IgD-negative memory B cell (primary cell): ENCODE measurements at regions not wholly inside any gene's neighbourhood (a gene's known extent, or its start where the extent isn't known, plus 50 kb on each side); places are given as distances from the start of the nearest gene placed in this dataset.

Source experiments
- H3K27ac Mint-ChIP-seq, 3 donors: one replicate each; pipeline ENCODE4 v1.8.0; 2020 to 2022; ENCODE audit warnings: mild to moderate bottlenecking in 3 of 3, mixed read lengths in 3 of 3, moderate library complexity in 1 of 3
- H3K27me3 Mint-ChIP-seq: one replicate; pipeline ENCODE4 v1.8.0; 2021; ENCODE audit warnings: mixed read lengths
- H3K36me3 Mint-ChIP-seq: one replicate; pipeline ENCODE4 v1.8.0; 2020; ENCODE audit warnings: mild to moderate bottlenecking, mixed read lengths
- H3K4me1 Mint-ChIP-seq, 3 donors: one replicate each; pipeline ENCODE4 v1.8.0; 2020 to 2022; ENCODE audit warnings: mixed read lengths in 3 of 3, mild to moderate bottlenecking in 1 of 3
- H3K4me3 Mint-ChIP-seq, 4 donors: one replicate each; pipeline ENCODE4 v1.8.0; 2020 to 2022; ENCODE audit warnings: mild to moderate bottlenecking in 4 of 4, mixed read lengths in 4 of 4, moderate library complexity in 3 of 4
- H3K9me3 Mint-ChIP-seq, 3 donors: one replicate each; pipeline ENCODE4 v1.8.0; 2020 to 2021; ENCODE audit warnings: mixed read lengths in 3 of 3, mild to moderate bottlenecking in 1 of 3

DNA sequence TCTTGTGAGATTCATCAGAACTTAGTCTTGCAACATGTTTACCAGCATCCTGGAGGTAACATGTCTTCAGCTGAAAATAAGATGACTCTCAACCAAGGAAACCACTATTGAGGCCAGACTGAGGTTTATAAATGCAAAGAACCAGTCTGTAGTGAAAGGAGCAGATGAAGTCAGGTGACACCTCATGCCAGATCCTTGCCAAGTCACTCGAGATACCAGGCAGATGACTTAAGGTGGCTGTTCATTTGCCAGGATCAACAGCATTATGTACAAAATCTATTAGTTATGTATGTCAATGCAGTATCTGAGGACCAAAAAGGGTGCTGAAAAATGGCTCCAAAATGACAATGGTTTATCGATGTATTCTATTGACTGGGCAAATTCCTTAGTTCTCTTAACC lies 100.0 kb upstream of the SOX6 start:
- Mint-ChIP-seq H3K36me3 (peaks cover 1% of the 10 kb centered on the region), H3K4me3 (no peak overlapping the region), H3K9me3 (no peaks in the 10 kb centered on the region), H3K4me1 (no peaks in the 10 kb centered on the region), H3K27ac (no peak overlapping the region), H3K27me3 (peaks cover 2% of the 10 kb centered on the region)

DNA sequence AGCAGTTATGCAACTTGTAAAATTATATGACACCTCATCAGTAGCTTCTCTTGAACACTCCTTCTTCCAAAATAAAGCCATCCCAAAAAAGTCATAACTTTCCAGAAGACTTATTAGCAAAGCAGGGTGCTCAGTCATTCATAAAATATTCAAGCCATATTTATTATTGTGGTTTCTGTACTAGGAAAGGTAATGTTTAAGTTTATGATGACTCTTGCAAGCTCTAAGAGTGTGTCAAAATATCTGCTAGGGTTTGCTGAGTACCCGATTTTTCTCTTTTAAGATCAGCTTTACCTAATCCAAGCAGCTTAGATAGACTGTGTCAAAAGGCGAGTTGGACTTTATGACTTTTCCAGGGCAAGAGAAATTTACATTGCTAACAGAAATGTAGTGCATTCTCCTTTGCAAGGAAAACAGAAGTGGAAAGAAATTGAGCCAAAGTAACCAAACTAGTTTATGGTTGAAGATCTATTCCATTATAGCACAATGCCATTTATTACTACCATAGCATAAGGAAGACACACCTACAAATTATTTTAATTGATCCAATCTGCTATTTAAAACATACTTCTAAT lies 98.0 kb upstream of the SOX6 start:
- H3K4me1 Mint-ChIP-seq: no peaks in the 10 kb centered on the region
- H3K27me3 Mint-ChIP-seq: peaks cover 2% of the 10 kb centered on the region
- H3K27ac Mint-ChIP-seq: no peak overlapping the region
- no peak overlapping the region for H3K4me3 Mint-ChIP-seq
- peaks cover 1% of the 10 kb centered on the region for H3K36me3 Mint-ChIP-seq
- H3K9me3 Mint-ChIP-seq: no peaks in the 10 kb centered on the region

DNA sequence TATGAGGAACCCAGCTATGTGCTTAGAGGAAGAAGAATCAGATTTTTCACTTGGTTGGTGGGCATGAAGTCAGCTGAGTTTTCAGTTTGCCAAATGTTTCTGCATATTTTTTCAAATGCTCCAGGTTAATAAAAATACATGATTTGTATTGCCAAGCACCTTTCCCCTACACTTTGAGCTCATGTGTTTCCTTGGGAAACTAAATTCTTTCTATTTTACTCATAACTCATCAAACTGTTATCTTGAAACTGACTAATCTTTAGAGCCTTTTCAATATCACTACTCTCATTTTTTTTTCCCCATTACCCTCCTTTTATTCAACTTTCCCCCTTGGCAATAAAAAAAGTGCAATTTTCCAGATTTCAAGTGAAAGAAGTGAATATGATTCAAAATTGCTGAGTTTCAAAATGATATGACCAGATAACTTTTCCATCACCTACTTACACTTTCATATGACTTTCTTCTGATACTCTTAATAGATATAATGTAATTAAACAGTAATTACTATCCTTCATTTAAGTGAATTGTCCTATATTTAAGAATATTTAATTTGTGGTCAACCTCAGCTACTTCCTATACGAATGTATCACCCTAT lies 91.9 kb upstream of the SOX6 start:
- peaks cover 0 to 9% (median 0%) of the 10 kb centered on the region in 3 donors for H3K9me3 Mint-ChIP-seq
- H3K4me1 Mint-ChIP-seq: no peaks in the 10 kb centered on the region
- H3K36me3 Mint-ChIP-seq: peaks cover 1% of the 10 kb centered on the region
- H3K27me3 Mint-ChIP-seq: peaks cover under 1% of the 10 kb centered on the region
- no peak overlapping the region for H3K27ac Mint-ChIP-seq
- no peak overlapping the region for H3K4me3 Mint-ChIP-seq

DNA sequence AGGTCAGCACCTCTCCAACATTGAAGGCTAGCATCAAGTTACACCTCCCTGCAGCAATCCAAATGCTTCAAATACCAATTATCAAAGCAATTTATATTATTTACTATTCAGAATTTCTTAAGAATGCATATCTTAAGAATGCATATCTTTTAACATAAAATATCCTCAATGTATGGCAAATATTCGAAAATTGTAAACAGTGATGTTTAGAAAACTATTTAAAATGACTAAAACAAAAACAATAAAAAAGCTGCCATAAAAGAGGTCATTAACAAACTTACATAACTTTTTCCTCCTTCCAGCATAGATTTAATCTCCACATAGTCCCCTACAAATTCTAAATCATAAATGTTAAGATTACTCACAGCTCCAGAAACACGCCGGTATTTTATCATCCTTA lies 85.1 kb upstream of the SOX6 start:
- Mint-ChIP-seq H3K9me3 (peaks cover 0 to 6% (median 2%) of the 10 kb centered on the region in 3 donors), H3K27me3 (peaks cover 2% of the 10 kb centered on the region), H3K4me1 (no peaks in the 10 kb centered on the region), H3K27ac (no peak overlapping the region), H3K4me3 (no peak overlapping the region), H3K36me3 (no peaks in the 10 kb centered on the region)

DNA sequence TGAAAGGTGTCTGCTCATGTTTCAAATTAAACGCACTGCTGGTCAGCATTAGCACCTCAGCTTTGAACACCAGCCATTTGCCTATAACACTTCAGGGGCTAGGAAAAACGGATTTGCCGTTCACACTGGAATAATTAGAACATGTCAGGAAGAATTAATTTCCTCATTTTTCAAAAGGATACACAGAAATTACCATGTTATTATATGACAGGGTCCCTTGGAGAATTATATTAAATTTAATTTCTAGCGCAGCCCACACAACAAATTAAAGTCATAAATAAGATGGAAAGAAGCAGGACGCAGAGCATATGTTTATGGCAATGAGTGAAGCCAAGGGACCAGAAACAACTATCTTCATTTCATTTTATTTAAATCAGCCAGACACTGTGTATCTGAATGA lies 83.8 kb upstream of the SOX6 start:
- H3K27me3 Mint-ChIP-seq: peaks cover 2% of the 10 kb centered on the region
- H3K4me1 Mint-ChIP-seq: no peaks in the 10 kb centered on the region
- no peaks in the 10 kb centered on the region for H3K36me3 Mint-ChIP-seq
- H3K4me3 Mint-ChIP-seq: no peak overlapping the region
- peaks cover 3 to 5% (median 5%) of the 10 kb centered on the region in 3 donors for H3K9me3 Mint-ChIP-seq
- H3K27ac Mint-ChIP-seq: no peak overlapping the region

DNA sequence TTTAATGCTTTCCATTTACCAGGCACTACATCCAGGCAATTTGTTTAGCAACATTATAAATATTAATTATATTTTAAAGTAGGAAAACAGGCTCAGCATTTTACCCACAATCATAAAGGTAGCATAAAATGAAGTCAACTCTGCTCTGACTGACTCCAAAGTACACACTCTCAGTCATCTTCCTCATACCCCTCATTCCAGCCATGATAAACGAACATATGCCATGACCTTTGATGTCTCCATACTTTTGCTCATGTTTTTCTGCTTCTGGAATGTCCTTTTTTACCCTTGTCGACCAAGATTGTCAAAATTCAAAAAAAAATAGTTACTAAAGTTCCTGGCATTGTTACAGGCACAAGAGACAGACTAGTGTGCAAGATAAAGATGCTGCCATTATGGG lies 77.7 kb upstream of the SOX6 start:
- no peak overlapping the region for H3K27ac Mint-ChIP-seq
- H3K4me3 Mint-ChIP-seq: no peak overlapping the region
- no peaks in the 10 kb centered on the region for H3K36me3 Mint-ChIP-seq
- H3K27me3 Mint-ChIP-seq: no peaks in the 10 kb centered on the region
- peaks cover 7 to 10% (median 7%) of the 10 kb centered on the region in 3 donors for H3K9me3 Mint-ChIP-seq
- no peaks in the 10 kb centered on the region for H3K4me1 Mint-ChIP-seq

DNA sequence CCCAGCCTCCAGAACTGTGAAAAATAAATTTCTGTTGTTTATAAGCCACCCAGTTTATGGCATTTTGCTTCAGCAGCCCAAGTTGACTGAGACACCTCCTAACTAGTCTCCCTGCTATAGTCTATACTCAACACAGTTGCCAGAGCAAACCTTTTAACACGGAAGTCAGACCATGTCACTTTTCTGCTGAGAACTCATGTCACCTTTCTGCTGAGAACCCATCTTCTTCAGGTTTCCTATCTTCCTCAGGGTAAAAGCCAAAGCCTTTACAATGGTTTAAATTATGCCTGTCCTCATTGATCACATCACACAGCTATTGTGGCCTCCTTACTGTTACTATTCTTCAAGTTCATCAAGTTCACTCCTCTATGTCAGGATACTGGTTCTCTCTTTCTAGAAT lies 74.3 kb upstream of the SOX6 start:
- Mint-ChIP-seq H3K9me3 (peaks cover 5 to 11% (median 7%) of the 10 kb centered on the region in 3 donors), H3K27me3 (no peaks in the 10 kb centered on the region), H3K4me3 (no peak overlapping the region), H3K36me3 (no peaks in the 10 kb centered on the region), H3K4me1 (no peaks in the 10 kb centered on the region), H3K27ac (no peak overlapping the region)

DNA sequence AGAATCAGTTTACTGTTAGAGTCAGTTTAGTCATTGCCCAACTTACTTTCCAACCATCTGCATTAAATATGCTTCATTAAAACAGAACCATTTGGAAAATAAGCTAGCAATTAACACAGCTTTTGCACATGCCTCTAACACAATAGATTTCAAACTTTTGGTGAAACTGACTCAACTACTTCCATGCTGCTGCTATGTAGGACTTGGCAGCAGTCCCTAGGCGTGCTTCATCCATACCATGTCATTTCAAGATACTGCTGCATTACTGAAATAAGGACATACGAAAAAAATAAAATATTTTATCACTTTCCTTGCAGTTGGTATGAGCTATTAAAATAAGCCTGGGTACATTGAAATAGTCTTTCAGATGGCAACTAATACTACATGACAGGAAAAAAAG lies 65.5 kb upstream of the SOX6 start:
- H3K27ac Mint-ChIP-seq: no peak overlapping the region
- no peaks in the 10 kb centered on the region for H3K27me3 Mint-ChIP-seq
- peaks cover 0 to 7% (median 5%) of the 10 kb centered on the region in 3 donors for H3K9me3 Mint-ChIP-seq
- no peak overlapping the region for H3K4me3 Mint-ChIP-seq
- no peaks in the 10 kb centered on the region for H3K4me1 Mint-ChIP-seq
- H3K36me3 Mint-ChIP-seq: no peaks in the 10 kb centered on the region

DNA sequence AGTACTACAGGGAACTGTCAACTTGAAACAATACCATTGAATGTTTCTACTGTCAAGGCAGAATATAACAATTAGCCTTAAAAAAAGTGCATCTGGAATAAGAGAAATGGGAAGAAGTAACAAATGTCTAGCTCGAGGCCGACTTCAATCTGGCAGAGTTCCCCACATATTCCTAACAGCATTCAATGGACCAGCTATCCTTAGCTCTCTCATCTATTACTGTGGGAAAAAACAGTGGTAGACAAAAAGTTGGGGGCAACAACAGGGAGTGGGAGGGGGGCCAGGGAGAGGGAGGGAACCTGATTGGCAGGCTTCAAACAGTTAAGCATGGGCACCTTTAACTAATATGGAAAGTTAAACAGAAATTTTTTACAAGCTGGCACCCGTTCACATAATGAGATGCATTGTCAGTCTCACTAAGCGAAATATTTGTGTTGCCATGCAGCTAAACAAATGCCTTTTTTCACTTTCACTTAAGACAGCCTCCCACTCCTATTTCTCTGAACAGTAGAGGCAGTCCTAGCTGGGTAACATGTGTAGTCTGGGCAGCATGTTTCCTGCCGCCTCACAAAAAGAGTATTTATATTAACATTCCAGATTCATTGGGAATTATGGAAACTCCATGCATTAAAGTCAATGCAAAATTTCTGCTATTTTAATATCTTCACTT lies 62.2 kb upstream of the SOX6 start:
- Mint-ChIP-seq H3K4me3 (no peak overlapping the region), H3K27me3 (no peaks in the 10 kb centered on the region), H3K9me3 (no peaks in the 10 kb centered on the region), H3K36me3 (no peaks in the 10 kb centered on the region), H3K4me1 (no peaks in the 10 kb centered on the region), H3K27ac (no peak overlapping the region)

DNA sequence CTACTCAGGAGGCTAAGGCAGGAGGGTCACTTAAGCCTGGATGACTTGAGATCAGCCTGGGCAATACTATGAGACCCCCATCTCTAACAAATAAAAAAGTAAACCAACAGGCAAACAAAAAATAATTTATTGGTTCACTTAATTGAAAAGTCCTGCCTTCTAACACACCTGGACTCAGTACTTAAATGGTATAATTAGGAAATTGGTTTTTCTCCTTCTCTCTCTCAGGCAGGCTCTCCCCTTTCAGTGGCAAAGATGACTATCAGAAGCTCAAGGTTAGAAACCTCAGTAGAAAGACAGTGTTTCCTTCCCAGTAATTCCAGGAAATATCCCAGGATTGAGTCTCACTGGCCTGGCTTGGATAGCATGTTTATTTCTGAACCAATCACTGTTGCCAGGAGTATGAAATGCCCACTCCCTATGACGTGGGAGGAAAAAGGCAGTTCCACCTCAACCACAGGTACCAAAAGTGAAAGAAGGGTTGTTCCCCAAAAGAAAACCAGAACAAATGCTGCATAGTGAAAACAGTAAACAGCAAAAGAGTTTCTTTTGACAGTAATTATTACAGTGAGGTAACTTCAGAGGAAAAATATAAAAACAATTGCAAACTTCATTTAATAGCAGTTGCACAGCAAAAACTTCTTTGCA lies 56.3 kb upstream of the SOX6 start:
- Mint-ChIP-seq H3K9me3 (peaks cover 0 to 3% (median 0%) of the 10 kb centered on the region in 3 donors), H3K36me3 (no peaks in the 10 kb centered on the region), H3K4me1 (no peaks in the 10 kb centered on the region)

DNA sequence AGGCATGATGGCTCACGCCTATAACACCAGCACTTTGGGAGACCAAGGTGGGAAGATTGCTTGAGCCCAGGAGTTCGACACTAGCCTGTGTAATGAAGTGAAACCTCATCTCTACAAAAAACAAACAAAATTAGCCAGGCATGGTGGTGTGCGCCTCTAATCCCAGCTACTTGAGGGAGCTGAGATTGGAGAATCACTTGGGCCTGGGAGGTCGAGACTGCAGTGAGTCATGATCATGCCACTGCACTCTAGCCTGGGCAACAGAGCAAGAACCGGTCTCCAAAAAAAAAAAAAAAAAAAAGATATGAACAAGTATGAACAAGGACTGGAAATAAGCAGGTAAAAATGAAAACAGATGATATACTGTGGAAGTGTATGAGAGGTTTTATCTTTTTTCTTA lies 54.1 kb upstream of the SOX6 start:
- Mint-ChIP-seq H3K27ac (no peak overlapping the region), H3K4me1 (no peaks in the 10 kb centered on the region), H3K4me3 (no peak overlapping the region), H3K27me3 (no peaks in the 10 kb centered on the region), H3K36me3 (no peaks in the 10 kb centered on the region), H3K9me3 (peaks cover 0 to 3% (median 0%) of the 10 kb centered on the region in 3 donors)

More for the DNA sequence above, 56.3 kb upstream of the SOX6 start:
- Mint-ChIP-seq H3K27me3 (no peaks in the 10 kb centered on the region), H3K27ac (no peak overlapping the region), H3K4me3 (no peak overlapping the region)

DNA sequence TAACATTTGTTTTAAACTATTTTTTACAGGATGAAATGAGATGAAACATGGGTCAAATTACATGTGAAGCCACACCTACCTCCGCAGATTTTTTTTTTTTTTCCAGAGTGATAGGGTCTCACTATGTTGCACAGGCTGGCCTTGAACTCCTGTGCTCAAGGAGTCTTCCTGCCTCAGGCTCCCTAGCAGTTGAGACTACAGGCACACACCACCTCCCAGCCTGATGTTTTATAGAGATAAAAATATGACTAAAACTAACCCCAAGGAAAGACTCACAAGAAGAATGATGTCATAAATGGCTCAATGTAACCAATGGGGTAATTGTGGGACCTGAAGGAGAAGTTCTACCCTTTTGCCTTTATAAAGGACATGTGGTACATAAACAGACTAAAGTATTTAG lies 52.3 kb upstream of the SOX6 start:
- Mint-ChIP-seq H3K27me3 (no peaks in the 10 kb centered on the region), H3K27ac (no peak overlapping the region), H3K36me3 (no peaks in the 10 kb centered on the region), H3K4me1 (no peaks in the 10 kb centered on the region), H3K4me3 (peak overlapping the region in 1 of 4 donors; percentile 9), H3K9me3 (peaks cover 0 to 3% (median 3%) of the 10 kb centered on the region in 3 donors)

DNA sequence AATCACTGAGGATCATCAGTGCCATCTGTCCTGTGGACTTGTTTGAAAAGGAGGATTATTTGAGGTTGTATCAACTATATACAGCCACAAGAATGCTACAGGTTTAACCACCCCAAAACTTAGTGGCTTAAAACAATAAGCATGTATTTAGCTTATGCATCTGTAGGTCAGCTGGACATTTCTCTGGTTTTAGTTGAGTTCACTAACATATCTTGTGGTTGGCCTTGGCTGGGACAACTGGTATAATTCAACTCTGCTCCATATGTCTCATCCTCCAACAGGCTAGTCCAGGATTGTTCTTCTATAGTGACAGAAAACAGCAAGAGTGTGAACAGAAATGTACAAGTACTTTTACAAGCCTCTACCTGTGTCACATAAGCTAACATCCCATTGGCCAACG lies 49.9 kb upstream of the SOX6 start:
- peaks cover 0 to 3% (median 3%) of the 10 kb centered on the region in 3 donors for H3K9me3 Mint-ChIP-seq

More for the DNA sequence above, 49.9 kb upstream of the SOX6 start:
- Mint-ChIP-seq H3K27me3 (no peaks in the 10 kb centered on the region), H3K4me3 (no peak overlapping the region), H3K4me1 (no peaks in the 10 kb centered on the region), H3K27ac (no peak overlapping the region), H3K36me3 (no peaks in the 10 kb centered on the region)
